IMR-90 (cell line): ENCODE measurements at regions not wholly inside any gene's neighbourhood (a gene's known extent, or its start where the extent isn't known, plus 50 kb on each side); places are given as distances from the start of the nearest gene placed in this dataset.

ENCODE experiments used
- ATAC-seq: fragments of 200-7000 bp; cut with Tn5 transposase; 2 replicates; pipeline ENCODE4 v1.9.1; 2020; ENCODE audit warnings: low read depth, mild to moderate bottlenecking, moderate library complexity
- BruUV-seq: library from RNA; stranded (reverse); fragments of 400-500 nt; replicated peaks from 2 replicates; lab custom pipeline; 2021; lab: Mats Ljungman, UMichigan
- CTCF ChIA-PET: fragments of 300-600 bp; formaldehyde crosslinking; extraction: SDS; loops from one replicate; lab custom pipeline; 2021; ENCODE audit warnings: antibody characterized with exemption; lab: Yijun Ruan, JAX
- POLR2A ChIA-PET: fragments of 300-600 bp; sonication (Branson Sonifier 250); formaldehyde crosslinking; loops from one replicate; lab custom pipeline; 2022; ENCODE audit warnings: antibody characterized with exemption; ENCODE audit not compliant: unreplicated experiment; lab: Charles Lee
- DNase-seq: peaks from one replicate; pipeline ENCODE4 v3.0.0; 2013
- H2AFZ ChIP-seq: replicated peaks from 2 replicates; pipeline ENCODE3; 2013; ENCODE audit warnings: low read length, mild to moderate bottlenecking; ENCODE audit not compliant: poor library complexity
- H2AK5ac ChIP-seq: 2 replicates; pipeline ENCODE4 v1.6.1; 2013; ENCODE audit warnings: low read depth, low read length, inconsistent platforms
- H2AK9ac ChIP-seq: replicated peaks from 2 replicates; pipeline ENCODE3; 2013; ENCODE audit warnings: mild to moderate bottlenecking, low read depth, low read length, moderate library complexity; ENCODE audit not compliant: poor library complexity
- H2BK120ac ChIP-seq: 2 replicates; pipeline ENCODE4 v1.6.1; 2013; ENCODE audit warnings: low read depth, low read length, inconsistent platforms
- H2BK15ac ChIP-seq: 3 replicates; pipeline ENCODE4 v1.6.1; 2013; ENCODE audit warnings: low read depth, low read length, inconsistent platforms
- H2BK20ac ChIP-seq: 2 replicates; pipeline ENCODE4 v1.6.1; 2013; ENCODE audit warnings: low read depth, mild to moderate bottlenecking, inconsistent platforms, low read length, moderate library complexity
- H2BK5ac ChIP-seq: 2 replicates; pipeline ENCODE4 v1.6.1; 2013; ENCODE audit warnings: mild to moderate bottlenecking, low read depth, low read length, inconsistent platforms; ENCODE audit not compliant: poor library complexity, severe bottlenecking
- H3K14ac ChIP-seq: replicated peaks from 2 replicates; pipeline ENCODE4 v1.6.1; 2013; ENCODE audit warnings: low read depth, low read length, inconsistent platforms
- H3K18ac ChIP-seq: 2 replicates; pipeline ENCODE4 v1.6.1; 2013; ENCODE audit warnings: low read depth, low read length, control low read depth
- H3K23ac ChIP-seq: 2 replicates; pipeline ENCODE4 v1.6.1; 2013; ENCODE audit warnings: low read depth, low read length, inconsistent platforms
- H3K27ac ChIP-seq: 2 replicates; pipeline ENCODE4 v1.5.1; 2013; ENCODE audit warnings: mild to moderate bottlenecking, control low read depth, low read length; ENCODE audit not compliant: insufficient read depth
- H3K27me3 ChIP-seq: 2 replicates; pipeline ENCODE4 v1.6.1; 2013; ENCODE audit warnings: low read length; ENCODE audit not compliant: control insufficient read depth, insufficient read depth
- H3K36me3 ChIP-seq: 2 replicates; pipeline ENCODE4 v1.6.1; 2013; ENCODE audit warnings: low read length, mixed read lengths; ENCODE audit not compliant: control insufficient read depth, insufficient read depth
- H3K4ac ChIP-seq: 2 replicates; pipeline ENCODE4 v1.6.1; 2013; ENCODE audit warnings: low read depth, low read length, inconsistent platforms
- H3K4me1 ChIP-seq: 2 replicates; pipeline ENCODE4 v1.6.1; 2013; ENCODE audit warnings: low read length, mixed read lengths; ENCODE audit not compliant: control insufficient read depth, insufficient read depth
- H3K4me2 ChIP-seq: 2 replicates; pipeline ENCODE4 v1.6.1; 2013; ENCODE audit warnings: low read depth, mild to moderate bottlenecking, control low read depth, low read length, moderate library complexity
- H3K4me3 ChIP-seq: 2 replicates; pipeline ENCODE4 v1.5.1; 2013; ENCODE audit warnings: low read depth, mild to moderate bottlenecking, control low read depth, low read length, moderate library complexity; ENCODE audit not compliant: insufficient read depth
- H3K56ac ChIP-seq: 2 replicates; pipeline ENCODE4 v1.6.1; 2013; ENCODE audit warnings: low read length, inconsistent platforms; ENCODE audit not compliant: insufficient read depth; ENCODE audit errors: extremely low read depth
- H3K79me1 ChIP-seq, 2 experiments: 2 replicates each; pipeline ENCODE4 v1.6.1; 2013; ENCODE audit warnings: low read length in 2 of 2, inconsistent platforms in 1 of 2, low read depth in 1 of 2
- H3K9ac ChIP-seq: 2 replicates; pipeline ENCODE4 v1.6.1; 2013; ENCODE audit warnings: low read depth, low read length, control low read depth
- H3K9me1 ChIP-seq: 2 replicates; pipeline ENCODE4 v1.6.1; 2013; ENCODE audit warnings: low read length, inconsistent platforms; ENCODE audit not compliant: insufficient read depth
- H3K9me3 ChIP-seq: 2 replicates; pipeline ENCODE4 v1.6.1; 2013; ENCODE audit warnings: low read length; ENCODE audit not compliant: control insufficient read depth, insufficient read depth
- H4K20me1 ChIP-seq: 2 replicates; pipeline ENCODE4 v1.6.1; 2013; ENCODE audit warnings: low read length, inconsistent platforms; ENCODE audit not compliant: insufficient read depth
- H4K5ac ChIP-seq: 2 replicates; pipeline ENCODE4 v1.6.1; 2013; ENCODE audit warnings: mild to moderate bottlenecking, low read depth, low read length, control low read depth
- H4K8ac ChIP-seq, 2 experiments: 2 replicates each; pipeline ENCODE4 v1.6.1; 2013; ENCODE audit warnings: low read depth in 2 of 2, low read length in 2 of 2, control low read depth in 1 of 2, inconsistent platforms in 1 of 2
- H4K91ac ChIP-seq: 2 replicates; pipeline ENCODE4 v1.6.1; 2013; ENCODE audit warnings: low read depth, low read length, inconsistent platforms; ENCODE audit not compliant: insufficient read depth
- BHLHE40 ChIP-seq: fragments of 150-350 bp; IDR thresholded peaks from 2 replicates; pipeline ENCODE4 v1.6.1; 2016; ENCODE audit warnings: mild to moderate bottlenecking, low read depth, low read length
- CEBPB ChIP-seq: IDR thresholded peaks from 2 replicates; pipeline ENCODE4 v1.6.1; 2012; ENCODE audit warnings: low read depth, low read length, improper control_type of control experiment
- CHD1 ChIP-seq: IDR thresholded peaks from 2 replicates; pipeline ENCODE4 v1.6.1; 2012; ENCODE audit warnings: low read depth, low read length, improper control_type of control experiment
- FOS ChIP-seq: fragments of 150-350 bp; IDR thresholded peaks from 2 replicates; pipeline ENCODE4 v1.6.1; 2016; ENCODE audit warnings: low read depth, low read length
- MAFK ChIP-seq: IDR thresholded peaks from 2 replicates; pipeline ENCODE4 v1.6.1; 2012; ENCODE audit warnings: low read depth, low read length, improper control_type of control experiment
- MAZ ChIP-seq: IDR thresholded peaks from 2 replicates; pipeline ENCODE4 v1.6.1; 2012; ENCODE audit warnings: low read depth, mild to moderate bottlenecking, low read length, improper control_type of control experiment, moderate library complexity, borderline replicate concordance
- MXI1 ChIP-seq: IDR thresholded peaks from 2 replicates; pipeline ENCODE4 v1.6.1; 2012; ENCODE audit warnings: low read depth, mild to moderate bottlenecking, low read length, moderate library complexity, borderline replicate concordance
- NFE2L2 ChIP-seq: fragments of 150-350 bp; IDR thresholded peaks from 2 replicates; pipeline ENCODE4 v1.6.1; 2016; ENCODE audit warnings: low read depth, mild to moderate bottlenecking, low read length
- POLR2A ChIP-seq: IDR thresholded peaks from 2 replicates; pipeline ENCODE4 v1.6.1; 2012; ENCODE audit warnings: mild to moderate bottlenecking, low read depth, low read length
- RAD21 ChIP-seq: IDR thresholded peaks from 2 replicates; pipeline ENCODE4 v1.6.1; 2012; ENCODE audit warnings: low read length, improper control_type of control experiment
- RCOR1 ChIP-seq: IDR thresholded peaks from 2 replicates; pipeline ENCODE4 v1.6.1; 2012; ENCODE audit warnings: mild to moderate bottlenecking, low read length, improper control_type of control experiment; ENCODE audit not compliant: insufficient replicate concordance
- RFX5 ChIP-seq: IDR thresholded peaks from 2 replicates; pipeline ENCODE4 v1.8.0; 2012; ENCODE audit warnings: low read depth, mild to moderate bottlenecking, low read length, moderate library complexity
- SMC3 ChIP-seq: fragments of 150-350 bp; IDR thresholded peaks from 2 replicates; pipeline ENCODE4 v1.6.1; 2016; ENCODE audit warnings: low read depth, mild to moderate bottlenecking, antibody characterized with exemption, low read length, moderate library complexity
- WGBS, 2 experiments: methylation state at CpG; one replicate each; pipeline versions ENCODE4 v1.1.5 to v1.1.7; 2013; ENCODE audit warnings: missing lambda C conversion rate in 2 of 2; ENCODE audit not compliant: insufficient read length in 1 of 2; ENCODE audit errors: extremely low coverage in 2 of 2; 5-methylcytosine and 5-hydroxymethylcytosine counted together
- dilution Hi-C: fragments of 300-500 bp; cut with HindIII; formaldehyde crosslinking; loops from one replicate; pipeline ENCODE4 v1.14.3; 2018; ENCODE audit warnings: low sequenced_read_pairs; ENCODE audit not compliant: unreplicated experiment
- in situ Hi-C: fragments of 300-500 bp; cut with MboI; formaldehyde crosslinking; loops from 3 replicates; pipeline ENCODE4 v1.14.3; 2019; ENCODE audit warnings: low sequenced_read_pairs, inconsistent platforms, mixed read lengths
- intact Hi-C: fragments of 100-400 bp; cut with micrococcal nuclease; formaldehyde crosslinking; loops from 2 replicates; pipeline ENCODE4 v1.10.0; 2022
- TF ChIP-seq, protein P1 (sequence below): fragments of 150-350 bp; IDR thresholded peaks from 2 replicates; pipeline ENCODE4 v1.6.1; 2016; ENCODE audit warnings: low read depth, mild to moderate bottlenecking, low read length, moderate library complexity, borderline replicate concordance
- TF ChIP-seq, protein P2 (sequence below): conservative IDR thresholded peaks from 2 replicates; pipeline ENCODE4 v1.5.1; 2012; ENCODE audit warnings: mild to moderate bottlenecking, low read depth, low read length, improper control_type of control experiment
- TF ChIP-seq, protein P3 (sequence below): fragments of 150-350 bp; IDR thresholded peaks from 2 replicates; pipeline ENCODE4 v1.6.1; 2017; ENCODE audit warnings: mild to moderate bottlenecking, antibody characterized with exemption, low read length, low read depth

DNA sequence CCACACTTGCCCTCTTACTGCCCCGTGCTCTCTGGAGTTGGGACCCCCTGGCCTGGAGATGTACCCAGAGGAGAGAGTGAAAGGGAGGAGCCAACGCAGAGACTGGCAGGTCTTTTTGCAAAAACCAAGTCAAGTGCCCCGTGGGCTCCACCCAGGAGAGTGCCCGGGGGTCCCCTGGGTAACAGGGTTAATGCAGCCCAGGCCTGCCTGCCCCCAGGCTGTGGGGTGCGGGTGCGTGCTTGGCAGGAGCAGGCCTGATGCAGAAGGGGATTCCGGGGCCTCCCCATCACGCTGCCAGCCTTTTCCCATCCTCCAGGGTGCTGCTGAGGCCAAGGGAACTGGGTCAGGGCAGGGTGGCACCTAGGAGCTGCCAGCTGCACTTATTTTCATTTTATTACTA, 184.4 kb downstream of the ERMARD start:
- Histone ChIP-seq H3K4me2 (no peak overlapping the region), H4K91ac (no peak overlapping the region), H3K9me3 (peaks cover 57% of the 10 kb centered on the region), H2BK5ac (no peak overlapping the region), H4K5ac (no peak overlapping the region), H2AK9ac (no peak overlapping the region), H3K18ac (no peak overlapping the region), H3K4ac (no peak overlapping the region), H2BK15ac (no peak overlapping the region), H2AK5ac (no peak overlapping the region), H4K20me1 (no peaks in the 10 kb centered on the region), H3K9ac (no peak overlapping the region), H3K27ac (no peak overlapping the region), H2BK120ac (no peak overlapping the region), H3K9me1 (no peaks in the 10 kb centered on the region), H3K4me1 (no peaks in the 10 kb centered on the region), H3K14ac (no peak overlapping the region), H3K56ac (no peak overlapping the region), H2AFZ (no peak overlapping the region), H4K8ac (no peak overlapping the region), H3K23ac (no peak overlapping the region), H3K4me3 (no peak overlapping the region), H3K36me3 (no peaks in the 10 kb centered on the region), H2BK20ac (no peak overlapping the region), H3K27me3 (no peaks in the 10 kb centered on the region), H3K79me1 (no peaks in the 10 kb centered on the region)
- POLR2A ChIA-PET = no interaction called here
- ATAC-seq (no peak), DNase-seq (no peak)
- BruUV-seq = no TSS peak
- in situ Hi-C loops (no loop called here), intact Hi-C loops (no loop called here), dilution Hi-C loops (no loop called here)
- CTCF ChIA-PET = no interaction called here
- 50% methylated on average over 2 of the region's 8 CpGs; no CpG with 5 or more reads in 1 of the 2 experiments for WGBS, 2 experiments
- TF ChIP-seq MAFK (no peak), NFE2L2 (no peak), MXI1 (no peak), POLR2A (no peak), CHD1 (no peak), RCOR1 (no peak), FOS (no peak), BHLHE40 (no peak), RAD21 (no peak), MAZ (no peak), RFX5 (no peak), CEBPB (no peak), SMC3 (no peak)
- TF ChIP-seq, protein P1, sequence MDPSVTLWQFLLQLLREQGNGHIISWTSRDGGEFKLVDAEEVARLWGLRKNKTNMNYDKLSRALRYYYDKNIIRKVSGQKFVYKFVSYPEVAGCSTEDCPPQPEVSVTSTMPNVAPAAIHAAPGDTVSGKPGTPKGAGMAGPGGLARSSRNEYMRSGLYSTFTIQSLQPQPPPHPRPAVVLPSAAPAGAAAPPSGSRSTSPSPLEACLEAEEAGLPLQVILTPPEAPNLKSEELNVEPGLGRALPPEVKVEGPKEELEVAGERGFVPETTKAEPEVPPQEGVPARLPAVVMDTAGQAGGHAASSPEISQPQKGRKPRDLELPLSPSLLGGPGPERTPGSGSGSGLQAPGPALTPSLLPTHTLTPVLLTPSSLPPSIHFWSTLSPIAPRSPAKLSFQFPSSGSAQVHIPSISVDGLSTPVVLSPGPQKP = no peak
- TF ChIP-seq, protein P2, sequence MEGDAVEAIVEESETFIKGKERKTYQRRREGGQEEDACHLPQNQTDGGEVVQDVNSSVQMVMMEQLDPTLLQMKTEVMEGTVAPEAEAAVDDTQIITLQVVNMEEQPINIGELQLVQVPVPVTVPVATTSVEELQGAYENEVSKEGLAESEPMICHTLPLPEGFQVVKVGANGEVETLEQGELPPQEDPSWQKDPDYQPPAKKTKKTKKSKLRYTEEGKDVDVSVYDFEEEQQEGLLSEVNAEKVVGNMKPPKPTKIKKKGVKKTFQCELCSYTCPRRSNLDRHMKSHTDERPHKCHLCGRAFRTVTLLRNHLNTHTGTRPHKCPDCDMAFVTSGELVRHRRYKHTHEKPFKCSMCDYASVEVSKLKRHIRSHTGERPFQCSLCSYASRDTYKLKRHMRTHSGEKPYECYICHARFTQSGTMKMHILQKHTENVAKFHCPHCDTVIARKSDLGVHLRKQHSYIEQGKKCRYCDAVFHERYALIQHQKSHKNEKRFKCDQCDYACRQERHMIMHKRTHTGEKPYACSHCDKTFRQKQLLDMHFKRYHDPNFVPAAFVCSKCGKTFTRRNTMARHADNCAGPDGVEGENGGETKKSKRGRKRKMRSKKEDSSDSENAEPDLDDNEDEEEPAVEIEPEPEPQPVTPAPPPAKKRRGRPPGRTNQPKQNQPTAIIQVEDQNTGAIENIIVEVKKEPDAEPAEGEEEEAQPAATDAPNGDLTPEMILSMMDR = no peak
- TF ChIP-seq, protein P3, sequence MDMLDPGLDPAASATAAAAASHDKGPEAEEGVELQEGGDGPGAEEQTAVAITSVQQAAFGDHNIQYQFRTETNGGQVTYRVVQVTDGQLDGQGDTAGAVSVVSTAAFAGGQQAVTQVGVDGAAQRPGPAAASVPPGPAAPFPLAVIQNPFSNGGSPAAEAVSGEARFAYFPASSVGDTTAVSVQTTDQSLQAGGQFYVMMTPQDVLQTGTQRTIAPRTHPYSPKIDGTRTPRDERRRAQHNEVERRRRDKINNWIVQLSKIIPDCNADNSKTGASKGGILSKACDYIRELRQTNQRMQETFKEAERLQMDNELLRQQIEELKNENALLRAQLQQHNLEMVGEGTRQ = no peak
